UCSD-AML1 (cell line): ENCODE measurements at regions not wholly inside any gene's neighbourhood (a gene's known extent, or its start where the extent isn't known, plus 50 kb on each side); places are given as distances from the start of the nearest gene placed in this dataset.

ENCODE experiments used
- DNase-seq: peaks from one replicate; lab custom pipeline; 2025; ENCODE audit not compliant: unreplicated experiment; lab: John Stamatoyannopoulos, UW

DNA sequence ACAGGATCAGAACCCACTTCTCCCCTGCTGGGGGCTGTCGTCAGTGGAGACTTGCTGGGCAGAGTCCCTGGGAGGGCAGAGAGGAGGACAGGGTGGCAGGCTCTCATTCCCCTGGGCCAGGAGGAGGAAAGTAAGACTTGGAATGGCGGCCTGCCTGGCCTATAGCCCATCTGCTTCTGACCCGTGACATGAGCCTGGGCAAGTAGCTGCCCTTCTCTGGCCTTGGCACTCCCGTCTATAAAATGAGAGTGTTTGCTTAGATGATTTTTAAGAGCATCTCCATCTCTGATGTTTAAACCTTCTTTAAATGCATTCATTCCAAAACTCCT is 173.0 kb downstream of the DDX1 start:
- DNase-seq, result no peak

DNA sequence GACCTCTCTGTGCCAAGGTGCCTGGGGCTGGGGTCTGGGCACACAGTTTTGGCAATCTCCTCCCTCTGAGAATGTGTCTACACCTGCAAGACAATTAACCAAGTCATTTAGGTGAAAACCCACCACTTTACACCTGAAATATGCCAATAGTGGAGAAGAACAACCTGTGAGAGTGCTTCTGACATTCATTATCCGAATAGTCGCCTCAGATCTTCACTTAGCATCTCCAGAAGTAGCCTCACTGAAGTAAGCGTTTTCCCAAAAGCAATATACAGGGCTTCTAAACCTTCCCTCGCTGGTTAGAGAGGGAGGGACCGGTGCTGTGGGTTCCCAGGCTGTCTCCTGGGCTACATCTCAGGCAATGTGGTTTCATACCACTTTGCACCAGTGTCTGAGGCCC is 173.5 kb downstream of the DDX1 start:
- no peak for DNase-seq

DNA sequence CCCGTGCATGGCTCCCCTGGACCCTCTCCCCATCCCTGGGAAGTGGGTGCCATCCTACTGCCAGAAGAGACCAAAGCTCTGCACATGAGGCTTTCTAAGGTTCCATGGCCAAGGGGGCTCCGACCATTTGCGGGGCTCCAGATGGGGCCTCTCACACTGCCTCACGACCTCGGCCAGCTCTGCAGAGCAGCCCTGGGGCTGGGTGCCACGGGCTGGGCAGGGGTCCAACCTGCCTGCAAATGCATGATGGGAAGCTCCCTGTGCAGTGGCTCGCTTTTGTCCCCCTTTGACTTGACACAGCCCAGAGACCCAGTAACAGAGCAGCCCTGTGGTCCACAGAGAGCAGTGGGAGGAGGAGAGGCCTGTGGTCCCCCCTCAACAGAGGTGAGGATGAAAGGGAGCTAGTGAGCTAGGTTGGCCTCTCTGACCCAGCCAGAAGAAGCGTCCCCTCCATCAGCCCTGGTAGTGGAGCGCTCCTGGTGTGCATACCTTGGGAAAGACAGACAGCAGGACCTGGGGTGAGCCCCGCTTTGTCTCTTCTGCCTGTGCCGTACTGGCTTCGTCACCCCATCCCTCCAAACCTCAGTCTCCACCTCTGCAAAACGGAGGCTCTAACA is 174.1 kb downstream of the DDX1 start:
- DNase-seq, result no peak

DNA sequence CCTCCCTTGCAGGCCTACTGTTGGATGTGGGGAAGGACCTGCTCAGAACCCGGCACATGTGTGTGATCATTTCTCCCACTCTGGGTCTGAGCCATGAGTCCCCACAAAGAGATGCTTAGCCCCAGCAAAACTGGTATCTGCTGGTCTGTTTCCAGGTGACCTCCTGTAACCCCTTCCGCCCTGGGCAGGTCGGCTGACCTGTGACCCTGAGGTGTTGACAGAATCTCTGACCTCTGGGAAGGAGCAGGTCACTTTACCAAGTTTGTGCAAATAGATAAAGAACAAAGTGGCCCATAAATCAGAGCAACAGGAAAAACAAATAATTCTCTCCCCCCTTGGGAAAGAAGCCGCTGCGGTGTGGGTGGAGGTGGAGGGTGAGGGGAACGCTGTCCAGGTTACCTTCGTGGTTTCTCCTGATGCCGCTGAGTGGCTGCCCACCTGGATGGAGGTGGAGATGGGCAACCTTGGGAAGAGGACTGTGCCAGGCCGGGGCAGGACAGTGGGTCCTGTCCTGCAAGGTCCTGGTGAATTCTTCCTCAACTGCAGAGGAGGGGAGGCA is 174.0 kb upstream of the MYCN start:
- DNase-seq, result no peak

DNA sequence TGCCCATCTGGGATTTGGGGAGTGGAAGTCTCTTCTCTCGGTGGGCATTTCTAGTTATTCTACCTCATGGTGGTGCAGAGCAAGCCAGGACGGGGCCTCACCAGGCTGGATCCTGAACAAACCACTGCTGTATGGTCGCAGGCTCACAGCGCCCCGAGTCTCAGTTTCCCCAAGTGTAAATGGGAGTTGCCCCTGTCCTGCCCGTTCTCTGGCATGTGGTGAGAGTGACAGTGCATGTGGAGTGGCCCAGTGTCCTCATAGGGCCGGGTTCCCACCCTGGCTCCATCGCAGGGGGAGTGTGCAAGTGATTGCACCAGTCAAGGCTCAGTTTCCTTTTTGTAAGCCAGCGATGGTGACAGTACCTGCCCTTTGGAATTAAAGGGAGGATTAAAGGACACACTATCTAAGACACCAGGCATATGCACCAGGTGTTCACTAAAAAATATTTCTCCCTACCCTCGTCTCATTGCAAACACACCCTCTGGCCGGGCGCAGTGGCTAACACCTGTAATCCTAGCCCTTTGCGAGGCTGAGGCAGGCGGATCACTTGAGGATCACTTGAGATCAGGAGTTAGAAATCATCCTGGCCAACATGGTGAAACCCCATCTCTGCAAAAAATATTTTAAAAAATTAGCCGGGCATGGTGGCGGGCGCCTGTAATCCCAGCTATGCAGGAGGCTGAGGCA is 173.3 kb upstream of the MYCN start:
- DNase-seq, result no peak

DNA sequence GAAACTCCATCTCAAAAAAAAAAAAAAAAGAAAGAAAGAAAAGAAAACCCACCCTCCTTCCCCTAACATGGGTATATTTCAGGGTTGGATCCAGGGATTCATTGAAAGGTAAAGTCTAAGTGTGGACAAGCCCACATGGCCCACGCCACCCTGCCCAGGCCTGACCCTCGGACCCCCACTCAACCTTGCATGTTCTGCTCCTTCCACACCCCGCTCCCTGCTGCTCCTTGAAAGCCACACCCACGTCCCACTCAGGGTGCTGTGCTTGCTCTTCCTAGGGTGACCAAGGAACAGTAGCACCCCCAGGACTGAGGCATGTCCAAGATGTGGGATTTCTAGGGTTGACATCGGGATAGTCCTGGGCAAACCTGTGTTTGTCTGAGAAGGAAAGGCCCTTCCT is 172.7 kb upstream of the MYCN start:
- no peak for DNase-seq

DNA sequence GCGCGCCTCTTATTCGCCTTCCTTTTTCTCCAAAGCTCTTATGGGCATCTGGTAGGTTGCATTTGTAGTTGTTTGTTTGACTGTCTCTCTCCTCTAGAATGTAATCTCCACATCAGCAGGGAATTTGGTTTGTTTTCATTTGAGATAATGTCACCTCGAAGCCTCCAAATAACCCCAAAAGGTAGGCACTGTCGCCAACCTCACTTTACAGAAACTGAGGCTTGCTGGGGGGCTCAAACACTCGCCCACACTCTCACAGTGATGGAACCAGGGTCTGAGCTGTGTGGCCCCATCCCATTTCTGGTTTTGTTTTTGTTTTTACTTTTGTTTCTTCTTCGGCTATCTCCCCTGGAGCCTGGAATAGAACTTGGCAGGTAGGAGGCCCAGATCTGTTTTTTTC is 172.2 kb upstream of the MYCN start:
- DNase-seq, result no peak

DNA sequence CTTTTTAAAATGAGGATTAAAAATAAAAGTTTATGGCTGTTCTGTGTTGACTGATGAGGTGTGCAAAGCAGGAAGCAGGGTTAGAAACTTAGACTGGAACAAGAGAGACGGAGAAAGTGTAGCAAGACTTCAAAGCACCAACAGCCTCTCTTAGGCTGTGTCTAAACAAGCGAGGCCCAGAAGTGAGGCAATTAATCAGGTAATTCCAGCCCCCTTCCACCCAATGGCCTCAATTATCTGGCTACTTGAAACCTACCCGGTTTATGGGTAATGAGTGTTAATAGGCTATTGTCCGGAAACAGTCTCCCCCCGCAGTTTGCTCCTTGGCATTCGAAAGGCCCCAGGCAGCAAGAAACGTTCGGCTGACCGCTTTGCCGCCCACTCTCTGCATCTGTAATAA is 171.7 kb upstream of the MYCN start:
- no peak for DNase-seq

DNA sequence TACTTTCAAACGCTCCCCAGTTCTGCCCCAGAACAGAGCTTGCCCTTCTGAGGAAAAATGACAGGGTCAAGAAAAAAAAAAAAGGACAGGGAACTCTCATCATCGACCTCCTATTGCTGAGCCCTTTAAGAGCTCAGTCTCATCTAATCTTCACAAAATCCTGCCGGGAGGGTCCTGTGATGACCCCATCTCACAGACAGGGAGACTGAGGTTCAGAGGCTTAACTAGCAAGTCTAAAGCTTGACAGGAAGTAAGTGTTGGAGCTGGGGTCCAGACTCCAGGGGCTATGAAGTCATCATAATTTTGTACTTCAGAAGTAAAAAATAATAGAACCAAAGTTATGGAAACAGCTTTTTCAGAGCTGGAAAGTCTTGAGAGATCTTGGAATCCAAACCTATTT is 171.1 kb upstream of the MYCN start:
- DNase-seq, result no peak

DNA sequence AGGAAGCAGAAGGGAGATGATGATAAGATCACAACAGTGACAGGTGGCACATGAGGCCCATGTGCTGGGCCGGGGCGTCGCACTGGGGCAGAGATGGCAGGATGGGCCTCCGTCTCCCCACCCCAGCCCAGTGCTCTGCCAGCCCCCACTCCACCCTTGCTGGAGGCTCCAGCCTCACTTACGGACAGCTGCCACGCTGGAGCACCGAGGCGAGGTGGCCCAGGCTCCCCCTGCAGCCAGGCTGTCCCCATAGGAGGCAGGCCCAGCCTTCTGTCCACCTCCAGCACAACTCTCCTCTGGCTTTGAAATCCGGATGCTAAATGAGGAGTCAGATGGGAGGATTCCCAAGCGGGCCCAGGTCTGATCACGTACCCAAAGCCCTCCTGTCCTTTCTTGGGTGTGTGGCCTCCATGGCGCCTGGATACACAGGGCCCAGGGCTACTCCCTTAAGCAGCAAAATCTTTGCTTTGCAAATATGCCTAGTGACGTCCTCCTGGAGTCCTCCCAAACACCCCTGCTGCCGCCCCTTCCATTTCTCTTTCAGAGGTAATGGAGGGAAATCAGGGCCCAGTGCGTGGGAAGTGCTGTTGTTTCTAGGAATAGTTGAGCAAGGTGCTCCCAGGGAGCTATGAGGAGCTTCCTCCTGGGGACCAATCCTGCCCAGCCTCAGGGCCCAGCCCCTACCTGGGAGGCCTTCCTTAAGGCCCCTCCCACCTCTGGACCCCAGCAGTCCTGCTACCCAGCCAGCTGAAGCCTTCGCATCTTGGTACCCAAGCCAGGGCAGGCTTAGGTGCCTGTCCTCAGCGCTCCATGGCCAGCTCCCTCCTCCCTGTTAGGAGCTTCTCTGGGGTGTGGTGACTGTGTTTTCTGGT is 170.4 kb upstream of the MYCN start:
- peak; percentile 46 for DNase-seq

DNA sequence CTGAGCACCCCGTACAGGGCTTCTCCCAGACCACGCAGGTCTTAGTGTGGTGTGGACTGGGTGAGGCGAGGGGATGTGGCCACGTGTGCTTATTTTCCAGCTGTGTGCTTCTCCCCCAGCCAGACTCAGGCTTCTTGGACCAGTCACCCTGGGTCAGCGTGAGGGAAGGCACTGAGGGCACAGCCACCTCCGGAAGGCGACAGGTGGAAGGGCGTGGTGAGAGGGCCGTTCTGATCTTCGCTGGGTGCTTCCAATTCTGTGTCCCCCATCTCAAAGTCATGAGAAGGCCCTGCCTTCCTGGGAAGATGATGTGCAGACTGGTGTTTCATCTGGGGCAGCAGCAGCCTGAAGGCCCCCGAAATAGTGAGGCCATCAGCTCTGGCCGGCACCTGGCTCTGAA is 169.7 kb upstream of the MYCN start:
- DNase-seq, result no peak

DNA sequence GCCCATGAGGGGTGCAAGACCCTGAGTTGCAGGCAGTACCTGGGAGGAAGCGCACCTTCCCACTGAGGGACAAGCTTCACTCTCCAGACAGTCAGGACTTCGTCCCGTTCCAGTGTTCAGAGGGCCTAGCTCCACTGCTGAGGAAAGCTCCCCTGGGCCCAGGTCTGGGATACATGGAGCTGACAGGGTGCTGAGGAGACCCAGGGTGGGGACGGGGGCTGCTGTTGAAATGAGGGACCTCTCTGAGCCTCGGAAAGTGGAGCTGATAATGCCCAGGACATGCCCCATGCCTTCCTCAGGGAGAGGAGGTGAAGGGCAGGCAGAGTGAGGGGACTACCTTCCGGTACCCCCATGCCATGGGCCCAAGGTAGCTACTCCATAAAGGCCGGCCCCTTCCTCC is 169.2 kb upstream of the MYCN start:
- DNase-seq, result no peak

DNA sequence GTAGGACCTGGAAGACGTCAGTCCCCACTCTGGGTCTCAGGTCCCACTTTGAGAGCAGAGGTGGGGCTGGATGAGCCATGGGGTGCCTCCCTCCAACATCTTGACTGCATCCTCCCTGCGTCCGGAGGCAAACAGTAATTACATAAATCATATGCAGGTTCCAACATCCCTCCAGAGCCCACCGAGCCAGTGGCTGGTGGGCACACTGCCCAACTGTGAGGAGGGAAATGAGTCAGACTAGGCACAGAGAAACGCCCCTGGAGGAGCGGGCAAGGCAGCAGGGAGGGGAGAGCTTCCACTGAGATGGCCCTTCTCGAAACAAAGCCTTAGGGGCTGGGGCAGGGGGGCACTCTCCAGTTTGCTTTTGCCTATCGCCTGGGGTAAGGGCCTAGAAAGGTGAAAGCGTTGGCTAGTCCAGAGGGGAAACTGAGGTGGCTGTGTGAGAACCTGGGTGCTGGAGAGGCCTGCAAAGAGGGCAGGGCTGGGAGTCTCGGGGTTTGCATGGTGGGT is 168.2 kb upstream of the MYCN start:
- no peak for DNase-seq

DNA sequence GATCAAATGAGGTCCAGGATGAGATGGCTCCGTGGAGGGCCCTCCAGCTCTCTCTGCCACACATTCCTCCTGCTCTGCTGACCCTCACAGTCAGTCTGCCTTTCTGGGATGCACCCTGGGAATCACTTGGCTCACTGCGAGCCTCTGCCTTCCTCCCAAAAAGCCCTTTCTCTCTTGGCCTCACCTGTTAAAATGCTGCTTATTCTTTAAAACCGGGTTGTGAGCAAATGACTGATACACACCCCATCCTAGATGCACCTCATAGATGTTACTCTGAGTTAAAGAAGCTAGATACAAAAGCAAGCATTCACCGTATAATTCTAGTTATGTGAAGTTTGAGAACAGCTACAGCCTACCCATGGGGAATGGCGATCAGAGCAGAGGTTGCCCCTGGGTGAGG is 167.7 kb upstream of the MYCN start:
- no peak for DNase-seq

DNA sequence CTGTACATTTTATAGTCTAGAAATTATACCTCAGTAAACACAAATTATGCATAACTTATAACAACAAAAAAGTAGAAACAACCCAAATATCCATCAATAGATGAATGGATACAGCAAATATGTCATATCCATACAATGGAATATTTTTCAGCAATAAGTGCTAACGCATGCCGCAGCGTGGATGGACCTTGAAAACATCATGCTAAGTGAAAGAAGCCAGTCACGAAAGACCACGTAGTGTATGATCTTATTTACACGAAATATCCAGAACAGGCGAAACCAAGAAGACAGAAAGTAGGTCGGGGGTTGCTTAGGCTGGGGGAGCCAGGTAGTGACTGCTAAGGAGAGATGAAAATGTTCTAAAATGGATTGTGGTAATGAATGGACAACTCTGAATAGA is 167.1 kb upstream of the MYCN start:
- DNase-seq, result no peak

DNA sequence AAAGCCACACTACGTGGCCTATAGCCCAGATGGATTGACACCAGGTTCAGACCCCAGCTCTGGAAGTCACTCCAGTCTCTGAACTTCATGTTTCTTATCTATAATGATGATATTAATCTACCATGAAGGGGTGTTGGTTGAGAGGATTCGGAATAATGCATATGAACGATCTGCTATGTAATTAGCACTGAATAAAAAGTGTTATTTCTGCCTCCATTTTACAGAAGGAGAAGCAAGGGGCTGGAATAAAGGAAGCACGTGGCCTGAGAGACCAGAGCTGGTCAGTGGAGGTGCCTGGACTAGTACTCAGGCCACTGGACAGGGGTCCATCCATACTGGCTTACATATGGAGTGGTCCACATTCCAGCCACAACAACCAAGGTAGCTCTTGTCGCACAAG is 166.5 kb upstream of the MYCN start:
- no peak for DNase-seq

DNA sequence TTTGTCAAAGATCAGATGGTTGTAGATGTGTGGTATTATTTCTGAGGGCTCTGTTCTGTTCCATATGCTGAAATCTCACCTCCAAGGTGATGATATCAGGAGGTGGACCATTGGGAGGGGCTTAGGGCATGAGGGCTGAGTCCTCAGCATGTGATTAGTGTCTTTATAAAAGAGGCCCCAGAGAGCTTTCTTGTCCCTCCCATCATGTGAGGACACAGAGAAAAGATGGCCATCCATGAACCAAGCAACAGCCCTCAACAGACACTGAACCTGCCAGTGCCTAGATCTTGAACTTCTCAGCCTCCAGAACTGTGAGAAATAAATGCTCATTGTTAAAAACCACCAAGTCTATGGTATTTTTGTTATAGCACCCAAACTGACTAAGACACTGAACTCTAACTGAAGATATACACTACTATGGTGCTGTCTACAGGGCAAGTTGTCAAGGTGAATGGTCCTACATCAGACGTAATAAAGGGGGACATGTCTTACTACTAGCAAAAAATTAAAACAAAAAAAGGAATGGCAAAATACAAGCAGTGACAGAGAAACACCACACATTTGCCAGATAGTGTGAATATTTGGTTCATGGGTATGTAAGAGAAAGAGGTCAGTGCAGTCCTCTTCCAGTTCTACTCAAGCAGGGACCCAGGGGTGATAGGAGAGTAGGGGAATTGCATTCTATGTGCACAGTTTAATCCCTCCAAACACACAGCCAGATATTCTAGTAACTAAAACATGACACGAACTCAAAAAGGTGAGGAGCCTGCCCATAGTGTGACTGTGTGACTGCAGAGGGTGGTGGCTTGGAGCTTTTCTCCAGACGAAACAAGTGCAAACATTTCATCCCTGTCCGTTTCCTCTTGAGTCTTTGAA is 164.4 kb upstream of the MYCN start:
- no peak for DNase-seq

DNA sequence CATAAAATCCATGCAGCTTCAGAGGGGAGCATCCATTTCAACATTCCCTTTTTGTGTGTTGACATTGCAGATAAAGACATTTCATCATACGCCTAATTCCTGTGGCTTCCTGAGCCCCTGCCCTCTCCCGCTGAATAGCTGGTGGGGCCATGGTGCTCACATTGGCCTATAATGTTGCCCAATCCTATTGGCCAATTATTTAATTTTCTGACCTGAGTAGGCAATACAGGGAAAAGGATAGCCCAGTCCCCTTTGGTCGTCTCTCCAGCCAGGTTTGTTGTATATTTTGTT is 163.8 kb upstream of the MYCN start:
- DNase-seq, result no peak

DNA sequence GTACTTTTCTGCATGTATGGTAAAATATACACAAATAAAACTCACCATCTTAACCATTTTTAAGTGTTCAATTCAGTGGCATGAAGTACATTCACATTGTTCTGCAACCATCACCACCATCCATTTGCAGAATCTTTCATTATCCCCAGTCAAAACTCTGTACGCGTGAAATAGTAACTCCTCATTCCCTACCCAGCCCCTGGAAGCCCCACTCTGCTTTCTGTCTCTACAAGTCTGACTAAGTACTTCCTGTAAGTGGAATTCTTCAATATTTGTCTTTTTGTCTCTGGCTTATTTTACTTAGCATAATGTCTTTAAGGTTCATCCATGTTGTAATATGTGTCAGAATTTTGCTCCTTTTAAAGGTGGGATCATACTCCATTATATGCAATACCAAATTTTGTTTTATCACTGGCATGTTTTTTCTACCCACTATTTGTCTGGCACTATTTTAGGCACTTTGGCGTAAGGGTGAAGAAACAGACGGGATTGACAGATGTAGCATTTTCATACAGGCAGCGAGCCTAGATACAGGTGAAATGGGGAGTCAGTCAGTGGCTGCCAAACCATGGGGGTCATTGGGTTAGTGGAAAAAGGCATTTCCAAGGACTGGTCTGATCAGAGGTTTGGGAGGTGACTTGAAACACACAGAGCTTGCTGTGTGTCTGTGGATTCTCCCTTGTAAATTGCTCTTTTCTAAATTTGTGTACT is 163.2 kb upstream of the MYCN start:
- no peak for DNase-seq

DNA sequence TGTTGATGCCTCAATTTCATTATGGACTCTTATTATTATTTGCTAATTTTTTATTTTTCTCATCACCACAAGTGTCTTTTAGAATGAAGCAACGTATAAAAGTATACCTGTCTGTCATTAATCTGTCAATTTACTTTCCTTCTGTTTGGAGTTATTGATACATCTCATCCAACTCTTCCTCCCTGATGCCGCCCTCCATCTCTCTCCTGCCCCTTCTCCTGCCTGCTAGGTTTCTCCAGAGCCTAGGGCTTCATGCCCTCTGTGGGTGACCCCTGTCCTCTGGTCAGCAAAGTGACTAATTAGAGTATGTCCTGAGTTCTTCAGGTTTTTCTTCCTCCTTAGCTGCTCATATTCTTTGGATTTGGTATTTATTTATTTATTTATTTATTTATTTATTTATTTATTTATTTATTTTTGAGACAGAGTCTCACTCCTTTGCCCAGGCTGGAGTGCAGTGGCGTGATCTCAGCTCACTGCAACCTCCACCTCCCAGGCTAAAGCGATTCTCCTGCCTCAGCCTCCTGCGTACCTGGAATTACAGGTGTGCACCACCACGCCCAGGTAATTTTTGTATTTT is 162.5 kb upstream of the MYCN start:
- no peak for DNase-seq
